Epithelial cell of proximal tubule (primary cell): ENCODE measurements at regions not wholly inside any gene's neighbourhood (a gene's known extent, or its start where the extent isn't known, plus 50 kb on each side); places are given as distances from the start of the nearest gene placed in this dataset.

Experiments
- DNase-seq: peaks from one replicate; pipeline ENCODE4 v3.0.0-alpha.2; 2011; ENCODE audit warnings: low read depth
- H3K4me3 ChIP-seq: 2 replicates; pipeline ENCODE4 v1.5.1; 2011; ENCODE audit warnings: low read depth, mild to moderate bottlenecking, low read length
- TF ChIP-seq, protein P1 (sequence below): conservative IDR thresholded peaks from 2 replicates; pipeline ENCODE4 v1.5.1; 2012; ENCODE audit warnings: low read depth, mild to moderate bottlenecking, low read length

- H3K4me3 ChIP-seq, result no peak overlapping the region
- no peak for DNase-seq
- TF ChIP-seq, protein P1, sequence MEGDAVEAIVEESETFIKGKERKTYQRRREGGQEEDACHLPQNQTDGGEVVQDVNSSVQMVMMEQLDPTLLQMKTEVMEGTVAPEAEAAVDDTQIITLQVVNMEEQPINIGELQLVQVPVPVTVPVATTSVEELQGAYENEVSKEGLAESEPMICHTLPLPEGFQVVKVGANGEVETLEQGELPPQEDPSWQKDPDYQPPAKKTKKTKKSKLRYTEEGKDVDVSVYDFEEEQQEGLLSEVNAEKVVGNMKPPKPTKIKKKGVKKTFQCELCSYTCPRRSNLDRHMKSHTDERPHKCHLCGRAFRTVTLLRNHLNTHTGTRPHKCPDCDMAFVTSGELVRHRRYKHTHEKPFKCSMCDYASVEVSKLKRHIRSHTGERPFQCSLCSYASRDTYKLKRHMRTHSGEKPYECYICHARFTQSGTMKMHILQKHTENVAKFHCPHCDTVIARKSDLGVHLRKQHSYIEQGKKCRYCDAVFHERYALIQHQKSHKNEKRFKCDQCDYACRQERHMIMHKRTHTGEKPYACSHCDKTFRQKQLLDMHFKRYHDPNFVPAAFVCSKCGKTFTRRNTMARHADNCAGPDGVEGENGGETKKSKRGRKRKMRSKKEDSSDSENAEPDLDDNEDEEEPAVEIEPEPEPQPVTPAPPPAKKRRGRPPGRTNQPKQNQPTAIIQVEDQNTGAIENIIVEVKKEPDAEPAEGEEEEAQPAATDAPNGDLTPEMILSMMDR, result no peak
These were observed 77.2 kb upstream of the ARID1B start for GRCh38 chr6:156699935-156700334.

DNA sequence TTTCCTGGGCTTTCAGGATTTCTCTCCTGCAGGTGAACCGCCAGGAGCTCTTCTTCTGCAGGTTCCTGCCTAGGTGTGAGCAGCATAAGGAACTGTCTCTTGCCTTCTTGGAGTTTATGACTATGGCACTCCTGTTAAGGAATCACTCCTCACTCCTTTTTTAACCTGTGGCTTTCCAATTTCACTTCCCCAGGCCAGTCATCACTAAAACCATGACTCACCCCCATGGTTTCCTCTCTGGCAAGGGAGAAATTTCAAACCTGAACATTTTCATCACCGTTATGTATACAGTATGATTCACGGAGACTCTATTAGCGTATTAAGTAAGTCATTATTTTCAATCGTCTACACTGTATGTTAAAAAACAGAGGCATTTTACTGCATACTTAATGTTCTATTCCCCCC, 78.2 kb upstream of the ARID1B start:
- H3K4me3 ChIP-seq, result no peak overlapping the region
- TF ChIP-seq, protein P1, result no peak
- DNase-seq, result no peak

- no peak for DNase-seq
- no peak overlapping the region for H3K4me3 ChIP-seq
These were observed 78.8 kb upstream of the ARID1B start for GRCh38 chr6:156698239-156699016.

DNA sequence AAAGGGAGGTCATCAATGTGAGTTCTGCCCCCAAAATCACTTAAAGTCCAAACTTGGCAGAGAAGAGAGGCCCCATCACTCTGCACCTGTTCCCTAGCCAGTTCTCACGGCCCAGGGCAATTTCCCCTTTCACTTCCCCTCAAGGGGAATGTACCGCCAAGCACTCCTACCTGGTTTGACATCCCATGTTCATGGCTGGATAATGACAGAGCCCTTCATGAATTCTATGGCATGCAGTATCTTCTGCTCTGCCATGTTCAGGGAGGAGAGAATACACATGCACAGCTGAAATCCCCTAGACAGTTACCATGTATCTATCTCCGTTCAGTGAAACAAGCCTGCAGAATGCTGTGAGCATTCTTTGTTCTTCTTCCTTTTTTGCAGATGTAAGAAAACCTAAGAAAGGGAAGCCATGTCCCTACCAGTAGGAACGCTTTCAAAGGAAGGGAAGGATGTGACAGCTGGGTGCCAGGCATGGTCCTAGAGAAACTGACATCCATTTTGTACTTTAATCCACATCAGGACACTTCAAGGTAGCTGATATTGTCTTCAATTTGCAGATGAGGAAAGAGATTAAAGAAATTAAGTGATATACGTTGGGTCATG, 79.8 kb upstream of the ARID1B start:
- TF ChIP-seq, protein P1, result no peak
- no peak overlapping the region for H3K4me3 ChIP-seq
- DNase-seq, result no peak

More at GRCh38 chr6:156698239-156699016, 78.8 kb upstream of the ARID1B start:
- TF ChIP-seq, protein P1, result no peak

DNA sequence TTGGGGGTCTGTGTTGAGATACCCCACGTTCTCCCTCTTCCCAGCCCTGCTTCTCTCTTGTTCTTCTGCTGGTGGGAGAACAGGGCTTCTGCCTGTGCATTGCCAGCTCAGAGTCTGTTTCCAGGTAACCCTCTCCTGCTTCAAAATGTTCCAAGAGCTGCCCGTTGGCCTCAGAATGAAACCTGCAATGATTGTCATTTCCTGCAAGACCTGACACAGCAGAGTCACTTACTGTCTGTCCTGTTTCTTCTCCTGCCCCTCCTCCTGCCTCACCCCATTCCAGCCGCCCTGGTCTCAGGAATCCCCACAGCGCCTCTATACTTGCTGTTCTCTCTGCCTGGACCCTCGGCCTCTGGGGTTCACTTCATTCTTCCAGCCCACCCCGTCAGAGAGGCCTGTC, 81.4 kb upstream of the ARID1B start:
- no peak for DNase-seq
- TF ChIP-seq, protein P1, result no peak
- no peak overlapping the region for H3K4me3 ChIP-seq

DNA sequence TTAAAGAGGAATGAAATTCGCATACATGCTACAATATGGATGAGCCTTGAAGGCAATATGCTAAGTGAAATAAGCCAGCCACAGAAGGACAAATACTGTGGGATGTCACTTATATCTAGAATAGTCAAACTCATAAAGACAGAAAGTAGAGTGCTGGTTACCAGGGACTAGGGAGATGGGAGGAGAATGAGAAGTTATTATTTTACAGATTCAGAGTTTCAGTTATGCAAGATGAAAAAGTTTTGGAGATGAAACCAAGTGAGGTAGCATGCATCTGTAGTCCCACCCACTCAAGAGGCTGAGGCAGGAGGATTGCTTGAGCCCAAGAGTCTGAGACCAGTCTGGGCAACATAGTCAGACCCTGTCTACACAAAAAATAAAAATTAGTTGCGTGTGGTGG, 82.5 kb upstream of the ARID1B start:
- TF ChIP-seq, protein P1, result no peak
- no peak for DNase-seq
- no peak overlapping the region for H3K4me3 ChIP-seq
